T-helper 1 cell (primary cell): ENCODE measurements at regions not wholly inside any gene's neighbourhood (a gene's known extent, or its start where the extent isn't known, plus 50 kb on each side); places are given as distances from the start of the nearest gene placed in this dataset.

ENCODE experiments used
- DNase-seq, 5 donors: peaks; one replicate each; pipeline ENCODE4 v3.0.0-alpha.2; 2012 to 2020

DNA sequence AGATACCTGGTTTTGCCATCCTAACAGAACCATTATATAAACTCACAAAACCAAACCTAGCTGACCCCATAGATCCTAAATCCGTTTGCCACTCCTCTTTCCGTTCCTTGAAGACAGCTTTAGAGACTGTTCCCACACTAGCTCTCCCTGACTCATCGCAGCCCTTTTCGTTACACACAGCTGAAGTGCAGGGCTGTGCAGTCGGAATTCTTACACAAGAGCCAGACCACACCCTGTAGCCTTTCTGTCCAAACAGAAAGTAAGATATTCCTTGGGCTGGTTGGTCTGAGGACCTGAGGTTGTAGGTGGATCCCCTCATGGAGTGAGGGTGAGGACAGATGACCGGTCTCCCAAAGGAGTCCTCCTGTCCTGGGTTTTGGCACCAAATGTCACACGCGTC, 56.7 kb upstream of the NAA35 start:
- DNase-seq, result no peak

DNA sequence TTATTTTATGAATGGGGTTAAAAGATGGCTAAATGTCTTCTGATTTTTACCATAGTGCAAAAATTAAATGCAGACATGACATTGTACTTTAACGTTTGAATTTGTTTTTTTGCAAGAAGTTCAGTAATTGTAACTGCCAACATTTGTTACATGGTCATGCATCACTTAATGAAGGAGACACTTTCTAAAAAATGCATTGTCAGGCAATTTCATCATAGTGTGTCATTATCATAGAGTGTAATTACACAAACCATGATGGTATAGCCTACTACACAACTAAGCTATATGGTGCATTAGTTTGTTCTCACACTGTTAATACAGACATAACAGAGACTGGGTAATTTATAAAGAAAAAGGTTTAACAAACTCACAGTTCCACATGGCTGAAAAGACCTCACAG, 50.0 kb upstream of the NAA35 start:
- DNase-seq, result no peak
